HG03439 (cell line): ENCODE measurements at regions not wholly inside any gene's neighbourhood (a gene's known extent, or its start where the extent isn't known, plus 50 kb on each side); places are given as distances from the start of the nearest gene placed in this dataset.
"Not testable (repeated sequence)": the region's sequence is repeated elsewhere in the genome, so short reads cannot be mapped to it uniquely, and the experiment has no call there.

Experiments
- ATAC-seq: cut with Tn5 transposase; IDR thresholded peaks from one replicate; pipeline ENCODE4 v1.9.1; 2021; ENCODE audit warnings: mild to moderate bottlenecking, moderate library complexity; ENCODE audit not compliant: unreplicated experiment

GRCh38 chrX:55142206-55142918, 53.5 kb downstream of the PAGE2 start:
- no peak for ATAC-seq

GRCh38 chrX:55142919-55143310, 54.1 kb downstream of the PAGE2 start:
- no peak for ATAC-seq

- no peak for ATAC-seq
Observed at GRCh38 chrX:55143621-55144020, 54.8 kb downstream of the PAGE2 start.

GRCh38 chrX:55144697-55145096, 55.9 kb downstream of the PAGE2 start:
- no peak for ATAC-seq

- ATAC-seq: no peak
Observed at GRCh38 chrX:55149242-55149641, 60.4 kb downstream of the PAGE2 start.

- no peak for ATAC-seq
Observed at GRCh38 chrX:55151199-55151598, 62.4 kb downstream of the PAGE2 start.

GRCh38 chrX:55159551-55159950, 60.6 kb upstream of the PAGE5 start:
- ATAC-seq: no peak

GRCh38 chrX:55160685-55161552, 59.2 kb upstream of the PAGE5 start:
- ATAC-seq: peak; percentile 94

- ATAC-seq: no peak
Observed at GRCh38 chrX:55161581-55161980, 58.6 kb upstream of the PAGE5 start.

GRCh38 chrX:55163171-55163570, 57.0 kb upstream of the PAGE5 start:
- no peak for ATAC-seq

GRCh38 chrX:55165026-55165425, 55.1 kb upstream of the PAGE5 start:
- not testable (repeated sequence) for ATAC-seq

GRCh38 chrX:55167124-55167803, 52.9 kb upstream of the PAGE5 start:
- no peak for ATAC-seq

- no peak for ATAC-seq
Observed at GRCh38 chrX:55167901-55168300, 52.2 kb upstream of the PAGE5 start.

GRCh38 chrX:55169782-55170181, 50.4 kb upstream of the PAGE5 start:
- ATAC-seq: no peak
